HEK293T (cell line): ENCODE measurements at regions not wholly inside any gene's neighbourhood (a gene's known extent, or its start where the extent isn't known, plus 50 kb on each side); places are given as distances from the start of the nearest gene placed in this dataset.

ENCODE experiments used
- CTCF ChIA-PET: fragments of 350-600 bp; formaldehyde crosslinking; extraction: SDS; loops from one replicate; lab custom pipeline; 2021; ENCODE audit warnings: antibody characterized with exemption, inconsistent platforms; lab: Yijun Ruan, JAX
- POLR2A ChIA-PET: fragments of 350-600 bp; formaldehyde crosslinking; extraction: SDS; loops from one replicate; lab custom pipeline; 2020; ENCODE audit warnings: antibody characterized with exemption, inconsistent platforms; lab: Yijun Ruan, JAX
- DNase-seq: peaks from one replicate; pipeline ENCODE4 v3.0.0; 2012; ENCODE audit warnings: mixed read lengths; ENCODE audit errors: extremely low spot score
- ARNT ChIP-seq: fragments of 450-650 bp; IDR thresholded peaks from 2 replicates; pipeline ENCODE4 v1.6.1; 2017; ENCODE audit warnings: mild to moderate bottlenecking
- BHLHE40 ChIP-seq: fragments of 450-650 bp; IDR thresholded peaks from 2 replicates; pipeline ENCODE4 v1.6.1; 2016; ENCODE audit warnings: mild to moderate bottlenecking, moderate library complexity, borderline replicate concordance
- CTBP1 ChIP-seq: fragments of 450-650 bp; IDR thresholded peaks from 2 replicates; pipeline ENCODE4 v1.6.1; 2016; ENCODE audit warnings: borderline replicate concordance
- ELF4 ChIP-seq: fragments of 450-650 bp; IDR thresholded peaks from 2 replicates; pipeline ENCODE4 v1.6.1; 2017; ENCODE audit warnings: antibody characterized with exemption
- FOXA1 ChIP-seq: fragments of 450-650 bp; IDR thresholded peaks from 2 replicates; pipeline ENCODE4 v1.6.1; 2016; ENCODE audit warnings: mild to moderate bottlenecking
- FOXK2 ChIP-seq: fragments of 450-650 bp; IDR thresholded peaks from 2 replicates; pipeline ENCODE4 v1.6.1; 2016; ENCODE audit warnings: mild to moderate bottlenecking
- FOXM1 ChIP-seq: fragments of 450-650 bp; IDR thresholded peaks from 2 replicates; pipeline ENCODE4 v1.6.1; 2017; ENCODE audit warnings: mild to moderate bottlenecking, borderline replicate concordance
- HDGF ChIP-seq: fragments of 450-650 bp; IDR thresholded peaks from 2 replicates; pipeline ENCODE4 v1.6.1; 2017; ENCODE audit warnings: antibody characterized with exemption, borderline replicate concordance
- L3MBTL2 ChIP-seq: fragments of 450-650 bp; conservative IDR thresholded peaks from 2 replicates; pipeline ENCODE4 v1.6.1; 2016; ENCODE audit warnings: mild to moderate bottlenecking
- LEF1 ChIP-seq: fragments of 450-650 bp; IDR thresholded peaks from 2 replicates; pipeline ENCODE4 v1.6.1; 2017; ENCODE audit warnings: mild to moderate bottlenecking, borderline replicate concordance
- NFRKB ChIP-seq: fragments of 450-650 bp; IDR thresholded peaks from 2 replicates; pipeline ENCODE4 v1.6.1; 2016; ENCODE audit warnings: mild to moderate bottlenecking, moderate library complexity
- PKNOX1 ChIP-seq: fragments of 450-650 bp; IDR thresholded peaks from 2 replicates; pipeline ENCODE4 v1.6.1; 2016
- SP1 ChIP-seq: fragments of 450-650 bp; IDR thresholded peaks from 2 replicates; pipeline ENCODE4 v1.6.1; 2017
- SUZ12 ChIP-seq: fragments of 450-650 bp; IDR thresholded peaks from 2 replicates; pipeline ENCODE4 v1.6.1; 2016; ENCODE audit warnings: mild to moderate bottlenecking
- TARDBP ChIP-seq: fragments of 450-650 bp; IDR thresholded peaks from 2 replicates; pipeline ENCODE4 v1.6.1; 2016
- ZNF384 ChIP-seq: fragments of 450-650 bp; IDR thresholded peaks from 2 replicates; pipeline ENCODE4 v1.6.1; 2016

GRCh38 chr1:18047122-18047521 is 60.5 kb upstream of the IGSF21 start:
- DNase-seq, result no peak
- CTCF ChIA-PET, result no interaction called here
- TF ChIP-seq ZNF384 (no peak), LEF1 (no peak), SP1 (no peak), SUZ12 (no peak), PKNOX1 (no peak), CTBP1 (no peak), ELF4 (no peak), BHLHE40 (no peak), HDGF (no peak), NFRKB (no peak), ARNT (no peak), FOXA1 (no peak), FOXM1 (no peak), TARDBP (no peak), FOXK2 (no peak), L3MBTL2 (no peak)
- POLR2A ChIA-PET, result no interaction called here

GRCh38 chr1:18049228-18049627 is 58.4 kb upstream of the IGSF21 start:
- ChIA-PET POLR2A (no interaction called here), CTCF (no interaction called here)
- DNase-seq, result no peak
- TF ChIP-seq TARDBP, result no peak

GRCh38 chr1:18052671-18053070 is 54.9 kb upstream of the IGSF21 start:
- CTCF ChIA-PET, result no interaction called here
- DNase-seq, result no peak
- TF ChIP-seq ARNT (no peak), BHLHE40 (no peak), L3MBTL2 (no peak), FOXM1 (no peak), FOXA1 (no peak), PKNOX1 (no peak), LEF1 (no peak), FOXK2 (no peak), ZNF384 (no peak), HDGF (no peak), CTBP1 (no peak), TARDBP (no peak), NFRKB (no peak), SUZ12 (no peak), ELF4 (no peak), SP1 (no peak)
- POLR2A ChIA-PET, result no interaction called here

- ChIA-PET CTCF (no interaction called here), POLR2A (no interaction called here)
- no peak for DNase-seq
- no peak for TF ChIP-seq PKNOX1
- TF ChIP-seq NFRKB, result no peak
- no peak for TF ChIP-seq L3MBTL2
- no peak for TF ChIP-seq FOXK2
- TF ChIP-seq FOXM1, result no peak
- TF ChIP-seq BHLHE40, result no peak
- TF ChIP-seq ZNF384, result no peak
- no peak for TF ChIP-seq TARDBP
- TF ChIP-seq HDGF, result no peak
- no peak for TF ChIP-seq LEF1
- TF ChIP-seq SUZ12, result no peak
- TF ChIP-seq ARNT, result no peak
- no peak for TF ChIP-seq FOXA1
- no peak for TF ChIP-seq ELF4
- TF ChIP-seq CTBP1, result no peak
- TF ChIP-seq SP1, result no peak
These were observed 52.4 kb upstream of the IGSF21 start for GRCh38 chr1:18055156-18055555.

- no peak for TF ChIP-seq L3MBTL2
- no peak for TF ChIP-seq LEF1
- no peak for TF ChIP-seq FOXM1
- no peak for TF ChIP-seq SP1
- TF ChIP-seq PKNOX1, result no peak
- no peak for TF ChIP-seq ARNT
- TF ChIP-seq HDGF, result no peak
- TF ChIP-seq ELF4, result no peak
- no peak for TF ChIP-seq SUZ12
- no peak for TF ChIP-seq FOXA1
- CTCF ChIA-PET, result no interaction called here
- POLR2A ChIA-PET, result no interaction called here
- no peak for DNase-seq
These were observed 51.1 kb upstream of the IGSF21 start for GRCh38 chr1:18056545-18056944.

GRCh38 chr1:18057623-18058022 is 50.0 kb upstream of the IGSF21 start:
- ChIA-PET POLR2A (no interaction called here), CTCF (no interaction called here)
- TF ChIP-seq ZNF384, result no peak
- no peak for TF ChIP-seq FOXK2
- no peak for DNase-seq
